ENCODE measurements at regions not wholly inside any gene's neighbourhood (a gene's known extent, or its start where the extent isn't known, plus 50 kb on each side); places are given as distances from the start of the nearest gene placed in this dataset.
A peak's percentile ranks its signal among the peaks of the same experiment; 100 is the strongest.

DNA sequence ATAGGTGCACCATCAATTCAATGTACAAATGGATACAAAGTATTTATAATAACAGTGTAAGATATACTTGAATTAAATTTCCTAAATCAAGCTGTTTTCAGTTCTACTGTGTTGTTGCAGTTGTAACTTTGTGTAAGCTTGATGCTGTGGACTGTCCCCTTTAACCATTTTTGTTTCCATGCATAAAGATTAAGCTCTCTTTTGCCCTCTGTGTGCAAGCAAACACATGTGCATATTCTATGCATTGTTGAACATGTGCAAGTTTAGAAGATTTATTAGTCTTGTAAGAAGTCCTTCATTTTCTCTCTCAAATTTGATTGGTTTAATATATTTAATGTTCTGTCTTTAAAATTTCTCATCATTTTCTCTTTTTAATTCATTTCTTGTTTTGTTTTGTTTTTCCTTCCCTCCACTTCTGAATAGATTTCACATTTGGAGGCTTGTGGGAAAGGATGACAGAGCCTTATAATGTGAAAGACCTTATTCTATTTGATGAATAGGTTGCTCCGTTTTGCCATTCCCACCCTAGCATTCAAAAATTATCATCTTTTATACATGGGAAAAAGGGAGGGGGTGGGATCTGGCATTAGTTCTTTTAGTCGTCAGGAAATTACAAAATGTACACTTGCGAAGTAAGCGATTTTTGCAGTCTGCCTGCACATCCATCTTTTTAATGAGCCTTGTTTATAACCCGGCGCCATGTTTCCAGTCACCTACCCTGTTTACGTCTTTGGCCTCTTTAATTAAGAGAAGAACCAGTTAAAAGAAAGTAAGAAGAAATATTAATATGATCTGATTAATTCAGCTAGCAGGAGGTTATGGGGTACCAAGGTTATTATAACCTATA is 961.5 kb upstream of the NR2F2 start:
- DNase-seq, result no peak

DNA sequence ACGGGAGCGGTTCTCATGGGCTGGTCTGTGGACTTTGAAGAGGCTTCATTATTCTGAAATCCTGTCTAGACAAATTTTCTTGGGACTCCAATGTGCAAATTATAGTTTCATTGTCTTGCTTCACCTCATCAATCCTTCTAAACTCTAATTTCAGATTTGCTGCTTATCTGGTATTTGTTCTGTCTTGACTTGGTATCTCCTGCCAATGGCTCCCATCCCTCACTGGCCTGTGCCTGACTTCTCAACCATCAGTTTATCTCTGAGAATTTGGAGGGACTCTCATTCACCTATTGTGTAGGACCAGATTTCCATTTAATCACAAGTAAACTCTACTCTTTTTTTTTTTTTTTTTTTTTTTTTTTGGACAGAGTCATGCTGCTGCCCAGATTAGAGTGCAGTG is 960.2 kb upstream of the NR2F2 start:
- DNase-seq, result no peak

DNA sequence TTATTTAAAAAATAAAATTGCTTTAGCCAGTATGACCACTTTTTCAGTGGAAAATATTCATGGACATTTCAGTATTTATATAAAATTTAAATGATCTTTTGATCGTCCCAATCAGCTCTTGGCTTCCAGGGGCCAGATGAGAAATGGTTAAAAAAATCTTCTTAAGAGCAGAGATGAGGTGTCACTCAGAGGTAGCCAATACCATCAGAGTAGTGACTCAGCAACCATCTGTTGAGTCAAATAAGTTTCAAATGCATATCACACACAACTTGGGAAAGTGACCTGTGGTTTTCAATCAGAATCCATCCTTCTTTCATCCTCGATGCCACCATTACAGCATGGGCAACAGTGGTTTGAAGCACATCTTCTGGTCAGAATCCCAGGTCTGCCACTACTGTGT is 958.8 kb upstream of the NR2F2 start:
- DNase-seq, result no peak

DNA sequence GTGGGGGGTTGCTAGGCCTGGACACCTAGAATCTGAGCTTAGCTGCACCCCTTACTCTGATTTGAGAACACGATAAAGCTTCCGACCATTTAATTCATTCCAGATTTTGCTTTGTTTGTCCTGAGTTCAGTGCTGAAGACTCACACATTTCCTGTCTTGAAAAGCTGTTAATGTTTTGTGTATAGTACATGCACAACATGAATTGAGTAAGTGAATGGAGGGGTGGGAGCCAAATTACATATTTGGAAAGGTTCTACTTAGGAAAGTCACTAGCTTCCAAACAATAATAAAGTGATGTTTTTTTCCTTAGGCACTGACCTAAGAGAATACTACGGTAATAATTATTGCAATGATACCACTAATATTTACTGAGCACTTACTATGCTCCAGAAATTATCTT is 955.2 kb upstream of the NR2F2 start:
- no peak for DNase-seq

DNA sequence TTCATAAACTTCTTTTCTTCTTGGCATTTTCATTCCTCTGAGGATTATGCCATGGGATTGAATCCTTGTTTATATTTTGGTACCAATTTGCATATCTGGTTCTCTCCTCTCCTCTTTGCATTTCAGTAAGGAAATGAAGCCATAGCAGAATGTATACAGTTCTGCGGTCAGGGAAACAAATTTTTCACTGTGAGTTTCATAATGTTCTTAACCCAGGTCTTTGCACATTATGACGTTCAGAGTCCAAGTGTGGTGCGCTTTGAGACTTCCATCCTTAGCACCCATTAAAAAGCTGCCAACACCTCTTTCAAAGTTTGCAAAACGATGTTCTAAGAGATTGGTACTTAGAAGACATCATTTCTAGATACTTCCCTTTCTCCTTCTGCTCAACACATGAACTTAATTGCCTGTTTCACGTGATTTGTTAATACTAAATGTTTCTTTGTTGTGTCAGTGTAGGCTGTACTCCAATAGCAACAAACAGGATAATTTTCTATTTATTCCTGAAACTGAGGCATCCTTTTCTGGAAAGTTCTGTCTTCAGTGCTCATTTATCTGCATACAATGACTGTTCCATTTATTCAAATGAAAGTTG is 953.1 kb upstream of the NR2F2 start:
- no peak for DNase-seq

DNA sequence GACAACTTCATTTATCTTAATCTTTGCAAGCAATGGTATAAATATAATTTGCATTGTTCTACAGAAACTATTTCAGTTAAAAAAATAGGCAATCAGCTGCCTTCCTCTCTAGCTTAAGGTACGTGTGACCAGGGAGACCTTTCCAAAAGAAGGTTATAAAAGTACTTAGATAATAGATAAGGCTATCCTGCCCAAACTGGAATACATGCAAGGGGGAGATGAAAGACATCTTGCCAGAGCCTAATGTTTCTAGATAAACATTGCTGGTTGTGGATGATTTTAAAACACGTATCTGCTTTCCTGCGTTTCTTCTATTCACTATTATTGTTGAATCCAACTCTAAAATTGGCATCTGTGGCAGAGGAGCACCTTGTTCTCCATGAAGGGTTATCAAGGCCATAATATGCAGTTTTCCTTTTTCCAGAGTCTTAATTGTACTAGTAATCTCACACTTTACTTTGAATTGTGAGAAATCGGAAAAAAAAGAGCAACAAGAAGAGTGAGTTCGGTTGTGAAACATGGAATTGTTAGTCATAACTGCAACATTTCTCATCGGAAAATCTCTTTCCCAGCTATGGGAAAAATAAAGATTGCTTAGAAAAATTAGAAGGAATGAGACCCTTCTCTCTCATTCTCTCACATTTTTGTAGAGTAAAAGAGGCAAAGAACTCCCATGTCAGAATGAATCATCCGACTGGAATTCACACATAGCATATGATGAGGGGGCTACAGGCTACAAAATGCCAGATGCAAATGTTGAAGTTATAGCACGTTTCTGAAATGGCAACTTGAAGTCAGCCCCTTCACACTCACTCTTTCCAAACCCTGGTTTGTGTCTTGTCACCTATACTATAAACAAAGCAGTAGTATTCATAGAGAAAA is 936.1 kb upstream of the NR2F2 start:
- DNase-seq, result peak; percentile 34

DNA sequence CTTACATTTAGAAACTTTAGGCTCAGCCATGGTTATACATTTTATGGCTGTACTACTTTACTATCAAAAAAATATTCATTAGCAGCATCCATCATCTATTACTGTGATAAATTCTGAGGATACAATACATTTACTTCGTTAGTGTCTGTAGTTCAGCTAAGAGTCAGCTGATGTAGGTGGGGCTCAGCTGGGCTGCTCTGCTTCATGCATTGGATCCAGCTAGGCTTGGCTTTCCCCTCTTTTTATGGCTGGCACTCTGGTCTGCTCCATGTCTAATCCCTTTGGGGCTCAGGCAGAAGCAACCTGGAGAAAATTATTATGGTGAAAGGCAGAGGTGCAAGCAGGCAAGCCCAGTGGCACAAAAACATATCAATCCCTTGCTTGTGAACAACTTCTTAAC is 930.1 kb upstream of the NR2F2 start:
- DNase-seq, result no peak

DNA sequence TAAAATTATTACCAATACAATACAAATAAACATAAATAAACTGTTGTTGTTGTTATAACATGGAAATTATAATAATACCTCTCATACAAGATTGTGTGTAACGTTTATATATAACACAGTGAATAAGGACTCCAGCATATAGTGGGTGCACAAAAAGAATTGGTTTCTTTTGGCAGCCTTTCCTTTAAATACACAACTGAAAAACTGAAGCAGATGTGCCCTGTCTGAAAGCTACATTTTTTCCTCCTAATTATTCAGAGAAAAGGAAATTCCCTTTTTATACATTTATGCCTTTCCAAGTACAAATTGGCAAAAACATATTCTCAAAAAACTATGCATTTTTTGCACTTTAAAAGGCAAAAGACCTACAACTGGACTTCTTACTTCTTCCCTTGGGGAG is 928.9 kb upstream of the NR2F2 start:
- DNase-seq, result no peak

DNA sequence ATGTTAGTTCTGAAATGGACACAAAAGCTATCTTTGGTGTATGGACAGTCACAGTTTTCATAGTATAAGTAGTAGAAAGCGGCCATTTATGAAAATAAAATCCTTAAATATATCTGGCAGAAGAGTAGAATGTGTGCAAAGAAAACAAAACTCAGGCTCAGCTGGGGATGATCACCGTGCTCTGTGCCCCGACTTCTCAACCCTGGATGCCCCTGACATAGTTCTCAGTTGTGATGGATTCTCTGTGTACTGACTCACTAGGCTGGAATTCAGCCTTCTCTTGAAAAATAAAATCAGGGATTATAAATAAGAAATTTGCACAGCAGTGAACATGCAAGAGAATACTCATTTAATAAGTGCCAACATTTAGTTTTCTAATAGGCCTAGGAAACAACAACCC is 925.1 kb upstream of the NR2F2 start:
- no peak for DNase-seq

DNA sequence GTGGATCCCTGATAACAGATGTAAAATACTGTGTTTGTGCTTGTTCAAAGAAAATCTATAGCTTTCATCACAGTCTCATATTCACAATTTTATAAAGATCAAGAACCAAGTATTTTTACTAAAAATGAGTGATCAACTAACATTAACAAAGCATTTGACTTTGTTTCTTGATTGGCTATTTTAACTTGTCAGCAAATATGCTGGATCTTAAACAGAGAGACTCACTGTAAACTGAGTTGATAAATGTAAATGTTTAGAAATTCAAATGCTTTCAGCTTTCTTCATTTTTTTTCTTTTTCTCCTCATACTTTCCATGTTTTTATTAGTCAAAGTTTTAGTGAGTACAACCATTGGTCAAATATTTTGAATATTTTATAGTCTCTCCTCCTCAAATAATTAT is 923.0 kb upstream of the NR2F2 start:
- no peak for DNase-seq

DNA sequence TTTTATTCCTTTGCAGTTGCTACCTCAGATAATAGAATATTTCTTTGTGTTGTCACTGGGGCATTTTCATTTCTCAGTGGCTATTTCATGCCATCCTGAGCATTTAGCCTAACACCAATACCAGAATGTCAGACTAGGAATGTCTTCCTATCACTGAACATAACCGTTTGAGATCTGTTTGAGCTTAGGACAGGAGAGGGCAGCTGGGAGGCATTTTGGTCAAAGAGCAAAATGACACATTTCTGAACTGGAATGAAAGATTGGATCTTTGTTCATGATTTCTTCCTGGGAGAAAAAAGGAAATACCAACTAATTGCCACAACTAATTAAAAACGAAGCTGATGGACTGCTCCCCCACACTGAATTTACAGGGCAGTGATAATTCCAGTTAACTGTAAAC is 921.3 kb upstream of the NR2F2 start:
- DNase-seq, result no peak

DNA sequence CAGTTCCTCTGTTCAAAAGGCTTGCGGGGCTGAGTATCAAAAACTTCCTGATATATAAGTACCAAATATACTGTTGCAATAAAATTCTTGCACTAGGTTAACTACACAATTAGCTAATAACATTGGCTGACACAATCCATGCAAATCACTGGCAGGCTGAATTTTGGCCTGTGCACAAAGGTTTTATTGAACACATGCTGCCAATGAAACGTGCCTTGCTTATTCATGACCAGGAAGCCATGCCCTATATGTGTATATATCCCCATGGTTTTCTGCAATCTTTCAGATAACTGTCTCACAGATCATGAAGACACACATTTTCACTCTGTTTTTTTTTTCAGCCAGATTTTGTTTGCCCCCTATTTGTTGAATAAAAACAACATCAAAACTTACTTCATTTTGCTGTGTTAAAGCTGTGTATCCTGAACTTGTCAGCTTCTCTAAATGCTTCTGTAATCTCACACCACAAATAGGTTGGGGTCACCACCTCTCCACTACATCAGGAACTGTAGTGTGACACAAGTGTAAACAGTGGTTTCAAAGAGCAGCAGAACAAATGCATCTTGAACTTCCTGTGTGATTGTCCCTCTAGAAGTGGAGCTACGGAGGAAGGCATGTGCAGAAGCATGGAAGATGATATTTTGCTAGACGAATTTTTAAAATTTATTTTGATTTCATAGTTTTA is 920.7 kb upstream of the NR2F2 start:
- no peak for DNase-seq

DNA sequence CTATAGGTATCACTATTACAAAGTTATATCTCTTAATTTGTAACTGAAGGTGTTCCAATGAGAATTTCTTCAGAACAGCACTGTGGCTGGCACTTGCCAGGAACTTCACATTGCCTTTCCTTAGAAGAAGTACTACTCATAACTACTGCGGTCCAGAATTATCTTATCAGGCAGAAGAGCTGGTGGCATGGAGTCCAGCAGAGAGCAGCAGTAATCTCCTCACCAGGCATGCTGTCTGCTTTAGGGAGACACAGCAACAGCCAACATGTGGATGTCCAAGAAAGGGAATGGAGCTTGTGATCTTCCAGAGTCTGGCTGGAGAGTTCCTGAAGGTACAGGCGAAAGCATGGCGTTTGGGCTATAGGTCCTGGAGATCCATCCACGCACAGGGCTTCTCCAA is 919.7 kb upstream of the NR2F2 start:
- no peak for DNase-seq

DNA sequence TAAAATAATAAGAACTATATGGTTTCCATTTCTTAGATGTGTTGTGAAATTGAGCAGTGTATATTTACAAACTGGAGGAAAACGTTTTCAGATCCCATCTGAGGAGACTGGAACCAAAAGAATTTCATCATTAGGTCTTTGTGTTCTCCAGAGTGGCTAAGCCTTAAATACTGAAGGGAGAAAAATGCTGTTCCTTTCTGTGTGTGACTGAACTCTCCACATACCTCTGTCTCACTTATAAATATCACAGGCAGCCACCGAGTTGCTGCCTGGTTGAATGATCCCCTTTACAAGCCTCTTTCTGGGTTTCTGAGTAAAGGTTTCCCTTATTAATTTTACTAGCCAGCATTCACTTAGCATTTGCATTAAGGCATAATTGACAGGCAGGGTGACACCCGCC is 913.9 kb upstream of the NR2F2 start:
- DNase-seq, result no peak

DNA sequence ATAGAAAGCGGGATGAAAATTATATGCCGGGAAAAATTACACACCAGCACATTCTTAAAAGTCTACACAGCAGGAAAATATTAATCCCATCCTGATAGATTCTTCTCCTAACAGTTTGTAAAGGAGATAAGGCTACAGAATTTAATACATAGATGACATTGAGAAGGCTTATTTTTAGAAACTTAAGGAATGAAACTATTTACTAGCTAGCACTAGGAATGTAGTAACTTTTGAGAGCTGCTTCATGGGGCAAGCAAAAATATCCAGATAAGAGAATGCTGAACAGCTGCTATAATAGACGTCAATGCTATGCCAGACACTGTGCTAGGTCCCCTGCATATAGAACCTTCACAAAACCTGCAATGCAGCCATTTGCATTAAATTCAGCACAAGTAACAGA is 912.7 kb upstream of the NR2F2 start:
- no peak for DNase-seq

DNA sequence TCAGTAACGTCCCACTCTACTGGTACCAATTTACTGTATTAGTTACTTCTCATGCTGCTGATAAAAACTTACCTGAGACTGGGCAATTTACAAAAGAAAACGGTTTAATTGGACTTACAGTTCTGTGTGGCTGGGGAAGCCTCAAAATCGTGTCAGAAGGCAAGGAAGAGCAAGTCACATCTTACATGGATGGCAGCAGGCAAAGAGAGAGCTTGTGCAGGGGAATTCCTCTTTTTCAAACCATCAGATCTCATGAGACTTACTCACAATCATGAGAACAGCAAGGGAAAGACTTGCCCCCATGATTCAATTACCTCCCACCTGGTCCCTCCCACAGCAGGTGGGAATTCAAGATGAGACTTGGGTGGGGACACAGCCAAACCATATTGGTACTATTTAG is 908.2 kb upstream of the NR2F2 start:
- no peak for DNase-seq

DNA sequence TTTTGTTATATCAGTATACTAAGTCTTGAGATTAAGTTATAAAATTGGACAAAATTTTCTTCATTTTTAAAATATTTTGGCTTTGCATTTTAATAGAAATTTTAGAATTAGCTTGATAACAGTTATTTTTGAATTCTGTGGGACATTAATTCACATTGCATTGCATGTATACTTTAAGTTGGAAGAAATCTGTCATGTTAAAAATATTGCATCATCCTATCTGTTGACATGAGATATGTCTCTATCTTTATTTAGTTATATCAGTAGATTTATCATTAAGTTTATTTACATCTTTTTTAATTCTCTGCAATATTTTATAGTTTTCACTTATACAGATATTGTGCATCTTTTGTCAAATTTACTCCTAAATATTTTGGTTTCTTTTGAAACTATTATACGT is 904.6 kb upstream of the NR2F2 start:
- DNase-seq, result no peak

DNA sequence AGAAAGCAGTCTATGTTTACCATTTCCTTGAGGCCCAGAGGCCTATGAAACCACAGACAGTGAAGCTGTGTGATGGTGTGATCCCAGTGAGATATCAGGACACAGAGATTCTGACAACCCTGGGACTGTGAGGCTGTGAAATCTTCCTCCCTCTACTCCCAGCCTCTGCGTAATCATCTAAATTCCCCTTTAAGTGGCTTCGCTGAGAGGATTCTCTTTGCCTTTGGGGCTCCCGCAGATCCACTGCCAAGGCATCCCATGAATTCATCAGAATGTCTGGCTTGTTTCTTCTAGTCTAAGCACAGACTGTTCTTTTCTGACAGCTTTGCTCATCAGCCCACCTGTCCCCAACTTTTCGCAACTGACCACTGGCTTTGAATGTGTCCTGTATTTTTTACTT is 901.2 kb upstream of the NR2F2 start:
- no peak for DNase-seq

DNA sequence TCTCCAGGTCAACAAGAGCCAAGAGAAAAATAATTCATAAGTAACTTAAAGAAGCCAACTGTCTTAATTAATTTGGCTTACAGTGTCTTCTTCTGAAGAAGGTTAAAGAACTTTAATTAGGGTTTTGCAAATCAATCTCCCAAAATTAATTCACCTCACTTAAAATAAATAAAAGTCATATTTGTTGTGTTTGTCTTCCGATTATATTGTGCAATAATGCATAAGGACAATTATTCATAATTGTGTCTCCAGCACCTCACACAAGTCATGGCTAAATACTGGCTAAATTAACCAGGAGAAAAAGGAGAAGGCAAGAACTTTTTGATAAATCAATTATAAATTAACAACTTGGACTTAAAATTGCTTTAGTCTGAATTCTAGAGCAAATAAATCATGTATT is 899.0 kb upstream of the NR2F2 start:
- no peak for DNase-seq

DNA sequence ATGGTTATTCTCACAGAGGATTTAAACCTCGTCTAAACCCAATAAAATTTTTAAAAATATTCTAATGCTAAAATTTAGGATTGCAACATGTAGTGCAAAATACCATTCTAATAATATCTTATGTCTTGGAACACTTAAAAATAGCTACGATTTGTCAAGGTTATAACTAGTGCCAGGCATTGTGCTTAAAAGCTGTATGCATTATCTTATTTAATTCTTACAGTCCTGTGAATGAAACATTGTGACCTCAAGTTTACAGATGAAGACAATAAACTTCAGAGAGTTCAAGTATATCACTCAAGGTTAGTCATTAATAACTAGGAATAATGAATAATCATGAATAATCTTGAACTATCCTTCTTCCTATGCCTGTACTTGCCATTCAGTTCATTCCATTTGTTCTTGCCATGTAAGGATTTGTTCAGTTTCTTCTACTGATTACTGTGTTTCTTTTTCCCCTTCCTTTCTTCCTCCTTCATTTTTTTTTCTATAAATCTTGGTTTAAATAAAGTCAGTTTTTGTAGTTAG is 897.6 kb upstream of the NR2F2 start:
- DNase-seq, result no peak

DNA sequence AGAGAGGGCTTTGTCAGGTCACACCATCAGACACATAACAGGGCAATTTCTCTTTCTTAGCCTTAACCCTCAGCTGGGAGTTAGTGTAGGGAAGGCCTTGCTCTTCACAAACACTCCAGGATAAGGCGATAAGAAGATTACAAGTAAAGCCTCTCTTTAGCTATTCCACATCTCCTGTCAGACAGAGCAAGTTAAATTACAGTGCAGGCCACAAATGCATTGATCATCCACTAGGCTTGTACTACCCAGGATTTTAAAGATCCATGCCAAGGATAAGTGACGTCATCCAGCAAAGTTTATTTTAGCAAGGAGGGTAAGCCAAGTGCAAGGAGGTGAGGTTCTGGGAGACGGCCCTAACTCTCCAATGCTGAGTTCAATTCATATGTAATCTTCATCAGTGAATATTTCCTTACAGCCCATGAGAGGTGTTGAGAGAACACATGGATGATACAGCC is 890.6 kb upstream of the NR2F2 start:
- DNase-seq, result peak; percentile 55

DNA sequence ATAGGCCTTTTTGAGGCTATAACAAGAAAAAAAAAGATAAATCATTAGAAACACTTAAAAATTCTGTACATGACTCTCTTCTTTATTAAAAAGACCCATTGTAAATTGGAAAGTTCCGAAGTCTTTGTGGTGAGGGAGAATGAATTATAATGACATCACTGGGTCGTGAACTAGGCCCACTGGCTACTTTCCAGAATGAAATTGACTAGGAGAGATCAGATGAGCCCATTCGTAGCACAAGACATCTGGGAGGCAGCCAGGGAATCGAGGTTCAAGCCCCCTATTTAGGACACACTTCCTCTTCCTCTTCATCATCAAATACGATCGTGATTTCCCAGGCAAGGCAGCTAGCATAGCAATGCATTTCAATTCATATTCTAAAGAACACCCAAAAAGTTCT is 889.8 kb upstream of the NR2F2 start:
- no peak for DNase-seq

Measured in muscle of arm (tissue), 1 donor.